ENCODE measurements at regions not wholly inside any gene's neighbourhood (a gene's known extent, or its start where the extent isn't known, plus 50 kb on each side); places are given as distances from the start of the nearest gene placed in this dataset.

GRCh38 chr2:12194968-12195367 is 448.5 kb downstream of the LPIN1 start:
- Histone ChIP-seq H3K9me3 (no peaks in the 10 kb centered on the region), H3K27me3 (no peaks in the 10 kb centered on the region), H3K36me3 (no peaks in the 10 kb centered on the region), H3K4me1 (no peaks in the 10 kb centered on the region; the same call in 1 of the 2 replicates), H3K4me3 (ENCODE audit: low read depth, low read length) (no peak overlapping the region)
- TF ChIP-seq CTCF (IDR thresholded peaks at IDR 0.05; ENCODE audit: low read depth, low read length): no peak
- DNase-seq: no peak

- H3K27me3 ChIP-seq: no peaks in the 10 kb centered on the region
- no peak for TF ChIP-seq CTCF (IDR thresholded peaks at IDR 0.05; ENCODE audit: low read depth, low read length)
- DNase-seq: no peak
Observed at GRCh38 chr2:12196495-12196894, 450.1 kb downstream of the LPIN1 start.

GRCh38 chr2:12197133-12197532 is 450.7 kb downstream of the LPIN1 start:
- Histone ChIP-seq H3K4me1 (no peaks in the 10 kb centered on the region; the same call in 1 of the 2 replicates), H3K36me3 (no peaks in the 10 kb centered on the region), H3K27me3 (no peaks in the 10 kb centered on the region), H3K4me3 (ENCODE audit: low read depth, low read length) (no peak overlapping the region), H3K9me3 (no peaks in the 10 kb centered on the region)
- DNase-seq: no peak
- no peak for TF ChIP-seq CTCF (IDR thresholded peaks at IDR 0.05; ENCODE audit: low read depth, low read length)

More at GRCh38 chr2:12196495-12196894, 450.1 kb downstream of the LPIN1 start:
- Histone ChIP-seq H3K36me3 (no peaks in the 10 kb centered on the region), H3K4me1 (no peaks in the 10 kb centered on the region; the same call in 1 of the 2 replicates), H3K9me3 (no peaks in the 10 kb centered on the region), H3K4me3 (ENCODE audit: low read depth, low read length) (no peak overlapping the region)

- H3K9me3 ChIP-seq: no peaks in the 10 kb centered on the region
- no peaks in the 10 kb centered on the region for H3K36me3 ChIP-seq
- peak; percentile 32 for DNase-seq
- peaks cover 7% of the 10 kb centered on the region; the same call in 1 of the 2 replicates for H3K4me1 ChIP-seq
- H3K4me3 ChIP-seq (ENCODE audit: low read depth, low read length): no peak overlapping the region
- TF ChIP-seq CTCF (IDR thresholded peaks at IDR 0.05; ENCODE audit: low read depth, low read length): no peak
- no peaks in the 10 kb centered on the region for H3K27me3 ChIP-seq
Observed at GRCh38 chr2:12199491-12200211, 453.2 kb downstream of the LPIN1 start.

- Histone ChIP-seq H3K36me3 (no peaks in the 10 kb centered on the region), H3K9me3 (no peaks in the 10 kb centered on the region), H3K4me3 (ENCODE audit: low read depth, low read length) (no peak overlapping the region), H3K4me1 (peaks cover 7% of the 10 kb centered on the region; the same call in 1 of the 2 replicates), H3K27me3 (no peaks in the 10 kb centered on the region)
- no peak for TF ChIP-seq CTCF (IDR thresholded peaks at IDR 0.05; ENCODE audit: low read depth, low read length)
- no peak for DNase-seq
Observed at GRCh38 chr2:12201369-12201768, 454.9 kb downstream of the LPIN1 start.

- H3K4me1 ChIP-seq: peaks cover 7% of the 10 kb centered on the region; the same call in 1 of the 2 replicates
- no peaks in the 10 kb centered on the region for H3K27me3 ChIP-seq
- no peak for TF ChIP-seq CTCF (IDR thresholded peaks at IDR 0.05; ENCODE audit: low read depth, low read length)
- no peak for DNase-seq
- H3K4me3 ChIP-seq (ENCODE audit: low read depth, low read length): no peak overlapping the region
- H3K9me3 ChIP-seq: no peaks in the 10 kb centered on the region
- H3K36me3 ChIP-seq: no peaks in the 10 kb centered on the region
Observed at GRCh38 chr2:12202313-12203075, 456.1 kb downstream of the LPIN1 start.

Data from BE2C (cell line).